ENCODE measurements at regions not wholly inside any gene's neighbourhood (a gene's known extent, or its start where the extent isn't known, plus 50 kb on each side); places are given as distances from the start of the nearest gene placed in this dataset.

DNA sequence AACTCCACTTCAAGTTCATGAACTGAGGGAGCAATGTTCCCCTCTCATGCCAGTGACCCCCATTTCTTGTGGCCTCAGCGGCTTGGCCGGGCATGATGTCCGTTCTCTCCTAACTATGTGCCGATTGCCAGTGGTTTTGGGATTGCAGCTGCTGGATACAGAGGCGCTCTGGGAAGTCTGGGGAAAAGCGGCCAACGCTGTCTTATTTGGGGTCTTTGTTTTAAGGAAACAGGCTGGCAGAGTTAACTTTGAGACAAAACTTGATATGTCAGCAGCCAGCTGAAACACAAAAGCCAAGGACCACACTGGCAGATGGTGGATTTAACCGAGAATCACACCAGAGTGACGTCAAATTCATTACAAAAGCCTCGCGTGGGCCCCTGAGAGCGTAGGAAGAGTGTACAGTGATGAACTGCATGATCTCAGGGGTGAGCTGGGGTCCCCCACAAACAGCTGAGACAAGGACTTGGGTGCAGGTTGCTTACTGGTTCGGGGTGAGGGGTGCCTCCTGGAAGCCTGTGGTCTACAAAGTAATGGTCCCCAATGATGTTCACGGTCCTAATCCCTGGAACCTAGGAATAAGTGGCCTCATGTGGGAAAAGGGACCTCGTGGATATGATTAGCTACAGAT, 180.4 kb downstream of the IRF8 start:
- no peak overlapping the region for H3K27ac ChIP-seq
- H3K9me3 ChIP-seq, result no peaks in the 10 kb centered on the region
- intact Hi-C loops (cut with DNase I; ENCODE audit: low total_unique reads), result no loop called here
- WGBS, 2 donors, result 86 to 89% methylated on average over 15 of the region's 15 CpGs
- no peak for DNase-seq
- TF ChIP-seq POLR2A (IDR thresholded peaks at IDR 0.05), result no peak
- TF ChIP-seq, protein P1, sequence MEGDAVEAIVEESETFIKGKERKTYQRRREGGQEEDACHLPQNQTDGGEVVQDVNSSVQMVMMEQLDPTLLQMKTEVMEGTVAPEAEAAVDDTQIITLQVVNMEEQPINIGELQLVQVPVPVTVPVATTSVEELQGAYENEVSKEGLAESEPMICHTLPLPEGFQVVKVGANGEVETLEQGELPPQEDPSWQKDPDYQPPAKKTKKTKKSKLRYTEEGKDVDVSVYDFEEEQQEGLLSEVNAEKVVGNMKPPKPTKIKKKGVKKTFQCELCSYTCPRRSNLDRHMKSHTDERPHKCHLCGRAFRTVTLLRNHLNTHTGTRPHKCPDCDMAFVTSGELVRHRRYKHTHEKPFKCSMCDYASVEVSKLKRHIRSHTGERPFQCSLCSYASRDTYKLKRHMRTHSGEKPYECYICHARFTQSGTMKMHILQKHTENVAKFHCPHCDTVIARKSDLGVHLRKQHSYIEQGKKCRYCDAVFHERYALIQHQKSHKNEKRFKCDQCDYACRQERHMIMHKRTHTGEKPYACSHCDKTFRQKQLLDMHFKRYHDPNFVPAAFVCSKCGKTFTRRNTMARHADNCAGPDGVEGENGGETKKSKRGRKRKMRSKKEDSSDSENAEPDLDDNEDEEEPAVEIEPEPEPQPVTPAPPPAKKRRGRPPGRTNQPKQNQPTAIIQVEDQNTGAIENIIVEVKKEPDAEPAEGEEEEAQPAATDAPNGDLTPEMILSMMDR (IDR thresholded peaks at IDR 0.05), result no peak
- H3K36me3 ChIP-seq (ENCODE audit: low read depth, missing control alignments), result no peaks in the 10 kb centered on the region
- no peaks in the 10 kb centered on the region for H3K4me1 ChIP-seq
- no peak overlapping the region for H3K4me3 ChIP-seq
- H3K27me3 ChIP-seq, result no peaks in the 10 kb centered on the region

DNA sequence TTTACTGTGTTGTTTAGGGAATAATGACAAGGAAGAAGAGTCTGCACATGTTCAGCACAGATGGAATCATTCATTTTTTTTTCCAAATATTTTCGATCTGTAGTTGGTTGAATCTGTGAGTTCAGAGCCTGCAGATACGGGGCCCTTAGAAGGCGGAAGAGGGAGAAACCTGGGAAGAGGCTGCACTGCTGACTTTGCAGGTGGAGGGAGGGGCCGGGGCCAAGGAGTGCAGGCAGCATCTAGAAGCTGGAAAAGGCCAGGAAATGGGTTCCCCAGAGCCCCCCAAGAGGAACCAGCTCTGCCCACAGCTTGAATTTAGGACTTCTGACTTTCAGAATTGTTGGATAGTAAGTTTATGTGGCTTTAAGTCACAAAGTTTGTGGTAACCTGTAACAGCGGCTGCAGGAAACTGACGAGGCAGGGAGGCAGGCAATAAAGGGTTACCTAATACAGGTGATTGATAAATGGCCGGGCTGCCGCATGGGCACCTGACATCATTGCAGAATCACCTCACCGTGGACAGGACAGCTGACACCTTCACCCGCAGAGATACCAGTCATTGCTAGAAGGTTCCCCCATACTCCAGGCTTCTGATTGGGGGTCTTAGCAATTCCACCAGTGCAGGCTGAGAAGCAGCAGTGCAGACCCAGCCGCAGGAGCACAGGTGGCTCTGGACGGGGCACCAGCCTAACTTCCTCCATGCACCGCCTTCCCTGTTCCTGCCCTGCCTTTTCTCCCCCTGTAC, 181.3 kb downstream of the IRF8 start:
- Histone ChIP-seq H3K4me3 (no peak overlapping the region), H3K9me3 (no peaks in the 10 kb centered on the region), H3K27ac (no peak overlapping the region), H3K27me3 (no peaks in the 10 kb centered on the region), H3K36me3 (ENCODE audit: low read depth, missing control alignments) (no peaks in the 10 kb centered on the region), H3K4me1 (no peaks in the 10 kb centered on the region)
- no peak for DNase-seq
- intact Hi-C loops (cut with DNase I; ENCODE audit: low total_unique reads), result no loop called here
- TF ChIP-seq POLR2A (IDR thresholded peaks at IDR 0.05), result no peak
- TF ChIP-seq, protein P1 (IDR thresholded peaks at IDR 0.05), result no peak
- 73 to 78% methylated on average over 13 of the region's 13 CpGs for WGBS, 2 donors

DNA sequence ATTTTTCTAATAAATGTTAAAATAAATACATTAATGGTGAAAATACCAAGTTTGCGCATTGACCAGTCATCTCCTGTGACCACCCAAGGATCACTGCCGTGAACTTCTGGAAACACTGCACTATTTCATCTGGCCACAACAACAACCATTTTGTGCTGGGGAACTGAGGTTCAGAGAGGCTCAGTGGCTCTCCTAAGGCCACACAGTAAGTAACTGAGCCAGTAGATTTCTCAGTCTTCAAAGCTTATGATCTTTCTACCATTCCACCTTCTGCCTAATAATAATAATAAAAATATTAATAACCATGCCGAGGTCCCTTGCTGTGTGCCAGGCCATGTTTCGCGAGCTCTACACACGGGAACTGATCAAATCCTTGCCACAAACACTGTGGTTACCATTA, 182.0 kb downstream of the IRF8 start:
- H3K9me3 ChIP-seq, result no peaks in the 10 kb centered on the region
- TF ChIP-seq POLR2A (IDR thresholded peaks at IDR 0.05), result no peak
- TF ChIP-seq, protein P1 (IDR thresholded peaks at IDR 0.05), result no peak
- DNase-seq, result no peak
- H3K27ac ChIP-seq, result no peak overlapping the region
- no peaks in the 10 kb centered on the region for H3K36me3 ChIP-seq (ENCODE audit: low read depth, missing control alignments)
- intact Hi-C loops (cut with DNase I; ENCODE audit: low total_unique reads), result no loop called here
- 92 to 95% methylated on average over 6 of the region's 6 CpGs for WGBS, 2 donors
- no peak overlapping the region for H3K4me3 ChIP-seq
- H3K4me1 ChIP-seq, result no peaks in the 10 kb centered on the region
- no peaks in the 10 kb centered on the region for H3K27me3 ChIP-seq

DNA sequence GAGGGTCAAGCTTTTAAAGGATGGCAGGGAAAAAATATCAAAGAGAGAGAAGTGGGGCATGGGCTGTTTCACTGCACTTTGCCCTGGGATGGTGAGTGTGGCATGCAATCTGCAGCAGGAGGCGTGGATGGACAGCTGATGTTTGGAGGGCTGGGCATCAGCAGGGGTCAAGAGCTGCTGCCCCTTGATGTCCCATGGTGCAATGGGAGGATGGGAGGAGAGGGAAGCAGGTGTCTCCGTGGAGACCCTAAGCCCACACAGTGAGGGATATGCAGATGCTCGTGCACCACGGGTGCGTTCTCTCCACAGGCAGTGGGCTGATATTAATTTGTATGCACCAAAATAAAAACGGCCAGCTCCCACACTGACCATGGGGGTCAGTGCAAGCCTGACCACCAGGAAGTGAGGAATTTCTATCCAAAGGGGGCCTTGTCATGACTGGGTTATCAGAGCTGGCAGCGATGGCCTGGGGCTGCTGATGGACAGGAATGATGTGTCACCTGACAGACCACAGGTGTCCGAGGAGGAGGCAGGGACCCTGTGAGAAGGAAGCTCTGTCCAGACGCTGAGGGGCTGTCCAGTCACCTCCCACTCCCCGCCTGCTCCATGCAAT, 183.6 kb downstream of the IRF8 start:
- Histone ChIP-seq H3K9me3 (no peaks in the 10 kb centered on the region), H3K27me3 (no peaks in the 10 kb centered on the region), H3K4me3 (no peak overlapping the region), H3K27ac (no peak overlapping the region), H3K4me1 (no peaks in the 10 kb centered on the region), H3K36me3 (ENCODE audit: low read depth, missing control alignments) (no peaks in the 10 kb centered on the region)
- no peak for DNase-seq
- 41 to 62% methylated on average over 10 of the region's 10 CpGs for WGBS, 2 donors
- intact Hi-C loops (cut with DNase I; ENCODE audit: low total_unique reads), result no loop called here
- TF ChIP-seq POLR2A (IDR thresholded peaks at IDR 0.05), result no peak

DNA sequence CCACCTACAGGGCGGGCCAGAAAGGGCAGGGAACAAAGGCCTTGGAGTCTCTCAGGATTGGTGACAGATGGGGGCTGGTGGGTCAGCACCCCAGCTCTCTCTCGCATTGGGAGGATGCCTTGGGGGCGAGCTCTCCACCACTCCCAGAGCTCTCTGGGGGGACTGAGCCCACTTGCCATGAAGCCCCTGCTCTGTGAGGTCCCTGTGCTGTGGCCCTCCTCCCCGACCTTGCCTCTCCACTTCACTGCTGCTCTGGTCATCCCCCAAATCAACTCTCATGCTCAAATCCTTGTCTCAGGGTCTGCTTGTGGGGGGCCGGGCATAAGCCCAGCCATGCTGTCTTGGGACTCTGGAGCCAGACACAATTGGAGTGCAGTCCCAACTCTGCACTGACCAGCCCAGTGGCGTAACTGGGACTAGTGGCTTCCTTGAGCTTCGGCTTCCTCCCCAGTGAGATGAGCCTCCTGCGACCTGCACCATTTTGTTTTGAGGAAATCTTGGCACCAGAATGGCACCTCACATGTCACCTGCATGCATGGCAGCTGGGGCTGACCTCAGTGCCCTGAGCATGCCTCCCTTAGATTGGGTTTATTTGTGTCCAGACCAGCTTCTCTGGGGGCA, 184.5 kb downstream of the IRF8 start:
- Histone ChIP-seq H3K27ac (no peak overlapping the region), H3K4me1 (no peaks in the 10 kb centered on the region), H3K9me3 (no peaks in the 10 kb centered on the region), H3K27me3 (no peaks in the 10 kb centered on the region), H3K4me3 (no peak overlapping the region), H3K36me3 (ENCODE audit: low read depth, missing control alignments) (no peaks in the 10 kb centered on the region)
- intact Hi-C loops (cut with DNase I; ENCODE audit: low total_unique reads), result no loop called here
- no peak for TF ChIP-seq POLR2A (IDR thresholded peaks at IDR 0.05)
- TF ChIP-seq, protein P1 (IDR thresholded peaks at IDR 0.05), result no peak
- 80 to 88% methylated on average over 8 of the region's 8 CpGs for WGBS, 2 donors
- DNase-seq, result no peak

Measured in testis (tissue), 2 donors.